ENCODE measurements at regions not wholly inside any gene's neighbourhood (a gene's known extent, or its start where the extent isn't known, plus 50 kb on each side); places are given as distances from the start of the nearest gene placed in this dataset.

GRCh38 chr3:82796765-82797164 lies 1035.3 kb upstream of the GBE1 start:
- TF ChIP-seq CTCF (IDR thresholded peaks at IDR 0.05; ENCODE audit: low read length) (no peak), EZH2phosphoT487 (IDR thresholded peaks at IDR 0.05; ENCODE audit: low read length) (no peak), EZH2 (optimal IDR thresholded peaks at IDR 0.05; ENCODE audit: low read depth, low read length) (no peak)

Measured in MM.1S (cell line).